H1 (cell line): ENCODE measurements at regions not wholly inside any gene's neighbourhood (a gene's known extent, or its start where the extent isn't known, plus 50 kb on each side); places are given as distances from the start of the nearest gene placed in this dataset.

Source experiments
- ASH2L ChIP-seq: fragments of 200-600, 300-600 bp; sonication (generic); IDR thresholded peaks from one replicate; pipeline ENCODE4 v1.7.1; 2017; ENCODE audit warnings: low read length
- BACH1 ChIP-seq: IDR thresholded peaks from 2 replicates; pipeline ENCODE4 v1.6.1; 2012; ENCODE audit warnings: low read length, improper control_type of control experiment
- CHD7 ChIP-seq: fragments of 300-600 bp; sonication (generic); IDR thresholded peaks from 2 replicates; pipeline ENCODE4 v1.7.1; 2012; ENCODE audit warnings: low read length, moderate library complexity, mild to moderate bottlenecking, inconsistent platforms; ENCODE audit not compliant: insufficient replicate concordance
- E2F6 ChIP-seq: IDR thresholded peaks from 2 replicates; pipeline ENCODE4 v1.6.1; 2012; ENCODE audit warnings: inconsistent platforms
- POLR2A ChIP-seq, 2 experiments: IDR thresholded peaks; 1 replicate in 1 of 2; 2 replicates in 1 of 2; pipeline ENCODE4 v1.6.1; 2011; ENCODE audit warnings: low read depth in 2 of 2, low read length in 2 of 2, mild to moderate bottlenecking in 2 of 2; ENCODE audit errors: control extremely low read depth in 1 of 2
- POU5F1 ChIP-seq: IDR thresholded peaks from 2 replicates; pipeline ENCODE4 v1.6.1; 2011; ENCODE audit warnings: low read depth, mild to moderate bottlenecking, low read length, moderate library complexity
- SP1 ChIP-seq: IDR thresholded peaks from 2 replicates; pipeline ENCODE4 v1.6.1; 2011; ENCODE audit warnings: low read depth, low read length
- SRF ChIP-seq: IDR thresholded peaks from 2 replicates; pipeline ENCODE4 v1.6.1; 2011; ENCODE audit warnings: mild to moderate bottlenecking, low read depth, low read length, moderate library complexity
- SUZ12 ChIP-seq: fragments of 200-600 bp; sonication (generic); IDR thresholded peaks from 2 replicates; pipeline ENCODE4 v1.6.1; 2012; ENCODE audit warnings: mild to moderate bottlenecking, inconsistent platforms, low read length, moderate library complexity, mixed read lengths
- TAF1 ChIP-seq: IDR thresholded peaks from 2 replicates; pipeline ENCODE4 v1.6.1; 2011; ENCODE audit warnings: mild to moderate bottlenecking, low read depth, low read length
- TCF12 ChIP-seq: IDR thresholded peaks from 2 replicates; pipeline ENCODE4 v1.6.1; 2011; ENCODE audit warnings: low read depth, mild to moderate bottlenecking, low read length

GRCh38 chr16:54342966-54343365 is 56.4 kb upstream of the IRX3 start (continued):
- TF ChIP-seq CHD7 (no peak), SRF (no peak), SUZ12 (no peak), POU5F1 (no peak), TAF1 (no peak), POLR2A (IDR thresholded peaks at IDR 0.05; ENCODE audit: control extremely low read depth in 1 of 2, low read depth in 2 of 2, low read length in 2 of 2) (no peak), SP1 (no peak), ASH2L (no peak), BACH1 (no peak), E2F6 (no peak), TCF12 (no peak)
